D721Med (cell line): ENCODE measurements at regions not wholly inside any gene's neighbourhood (a gene's known extent, or its start where the extent isn't known, plus 50 kb on each side); places are given as distances from the start of the nearest gene placed in this dataset.

Source experiments
- DNase-seq: peaks from one replicate; pipeline ENCODE4 v3.0.0; 2011; ENCODE audit warnings: low spot score; ENCODE audit not compliant: insufficient read length
- FAIRE-seq: peaks from 2 replicates; lab custom pipeline; 2011; peaks lifted over from hg19 to GRCh38; lab: Jason Lieb, UNC
- CTCF ChIP-seq: IDR thresholded peaks from 2 replicates; pipeline ENCODE4 v1.5.1; 2012; ENCODE audit warnings: mild to moderate bottlenecking, control low read depth; ENCODE audit not compliant: insufficient read depth; ENCODE audit errors: missing control alignments

GRCh38 chr18:77700051-77700450 lies 450.4 kb downstream of the GALR1 start:
- no peak for DNase-seq
- no peak for TF ChIP-seq CTCF
- no peak for FAIRE-seq

GRCh38 chr18:77701977-77702376 lies 452.3 kb downstream of the GALR1 start:
- FAIRE-seq (peak; percentile 29), DNase-seq (no peak)
- no peak for TF ChIP-seq CTCF

GRCh38 chr18:77702686-77703085 lies 453.0 kb downstream of the GALR1 start:
- FAIRE-seq (peak; percentile 92), DNase-seq (no peak)
- peak; percentile 66 for TF ChIP-seq CTCF

GRCh38 chr18:77705301-77705700 lies 455.7 kb downstream of the GALR1 start:
- TF ChIP-seq CTCF = no peak
- FAIRE-seq (no peak), DNase-seq (no peak)

GRCh38 chr18:77708826-77709506 lies 459.3 kb downstream of the GALR1 start:
- TF ChIP-seq CTCF = no peak
- FAIRE-seq (no peak), DNase-seq (no peak)

- DNase-seq (no peak), FAIRE-seq (no peak)
- TF ChIP-seq CTCF = peak; percentile 15
Measured at GRCh38 chr18:77711096-77711495, 461.4 kb downstream of the GALR1 start.

GRCh38 chr18:77714716-77715115 lies 465.1 kb downstream of the GALR1 start:
- TF ChIP-seq CTCF = no peak
- DNase-seq (no peak), FAIRE-seq (no peak)
